HCT116 (cell line): ENCODE measurements at regions not wholly inside any gene's neighbourhood (a gene's known extent, or its start where the extent isn't known, plus 50 kb on each side); places are given as distances from the start of the nearest gene placed in this dataset.

Experiments
- CTCF ChIP-seq, 3 experiments: fragments of 200-600 bp in 1 of 3; sonication (generic) in 1 of 3; IDR thresholded peaks in 2 of 3; conservative IDR thresholded peaks in 1 of 3; 2 replicates each; pipeline ENCODE4 v1.5.1; 2012 to 2017; ENCODE audit warnings: low read depth in 2 of 3, low read length in 2 of 3, antibody characterized with exemption in 1 of 3, borderline replicate concordance in 1 of 3, control low read depth in 1 of 3, mild to moderate bottlenecking in 1 of 3, mixed read lengths in 1 of 3, mixed run types in 1 of 3, moderate library complexity in 1 of 3; ENCODE audit not compliant: insufficient read depth in 1 of 3
- EZH2 ChIP-seq: fragments of 200-600 bp; sonication (generic); IDR thresholded peaks from 2 replicates; pipeline ENCODE4 v1.6.1; 2017; ENCODE audit warnings: antibody characterized with exemption, mixed run types
- EZH2phosphoT487 ChIP-seq: fragments of 200-600 bp; IDR thresholded peaks from 2 replicates; pipeline ENCODE4 v1.6.1; 2018; ENCODE audit warnings: antibody characterized with exemption, borderline replicate concordance
- MAX ChIP-seq: IDR thresholded peaks from 2 replicates; pipeline ENCODE4 v1.6.1; 2012
- POLR2A ChIP-seq: IDR thresholded peaks from 2 replicates; pipeline ENCODE4 v1.7.0; 2011; ENCODE audit warnings: borderline replicate concordance; ENCODE audit not compliant: insufficient read depth, insufficient read length; ENCODE audit errors: extremely low read depth
- SIN3A ChIP-seq: IDR thresholded peaks from 2 replicates; pipeline ENCODE4 v1.6.1; 2012; ENCODE audit warnings: low read depth
- SRF ChIP-seq: IDR thresholded peaks from 2 replicates; pipeline ENCODE4 v1.6.1; 2012; ENCODE audit warnings: low read depth
- ZNF274 ChIP-seq: fragments of 200-500 bp; sonication (Bioruptor generic); IDR thresholded peaks from 2 replicates; pipeline ENCODE4 v1.6.1; 2014; ENCODE audit warnings: mild to moderate bottlenecking, low read depth, low read length, inconsistent platforms

DNA sequence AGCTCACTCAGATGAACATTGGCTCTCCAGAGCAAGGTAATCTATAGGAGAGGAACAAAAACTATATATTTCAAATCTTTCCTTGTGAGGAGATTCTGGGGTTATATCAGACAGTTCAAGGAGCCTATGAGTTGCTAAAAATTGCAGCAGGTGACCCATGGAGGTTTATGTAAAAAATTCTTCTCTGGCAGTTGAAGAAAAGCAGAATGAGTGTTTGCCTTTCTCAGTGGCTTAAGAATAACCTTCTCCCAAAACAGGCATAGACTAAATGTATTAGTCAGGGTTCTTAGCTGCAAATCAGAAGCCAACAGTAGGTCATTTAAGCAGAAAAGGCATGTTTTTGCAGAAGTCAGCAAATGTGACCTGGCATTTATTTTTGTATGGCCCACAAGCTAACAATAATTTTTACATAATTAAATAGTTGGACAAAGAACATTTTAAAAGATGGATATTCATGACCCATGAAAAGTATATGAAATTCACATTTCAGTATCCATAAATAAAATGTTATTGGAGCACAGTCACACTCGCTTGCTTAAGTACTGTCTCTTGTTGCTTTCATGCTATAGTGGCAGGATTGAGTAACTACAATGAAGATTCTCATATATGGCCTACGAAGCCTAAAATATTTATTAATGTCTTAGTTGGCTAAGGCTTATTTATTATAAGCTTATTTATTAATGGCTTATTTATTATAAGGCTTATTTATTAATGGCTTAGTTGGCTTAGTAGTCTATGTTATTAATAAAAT lies 93.4 kb upstream of the TLK1 start:
- TF ChIP-seq EZH2phosphoT487 (no peak), MAX (no peak), SRF (no peak), EZH2 (no peak), SIN3A (no peak), POLR2A (no peak), CTCF (IDR thresholded peaks at IDR 0.05 in 2 of 3, conservative IDR thresholded peaks at IDR 0.05 in 1 of 3; ENCODE audit: borderline replicate concordance in 1 of 3, insufficient read depth in 1 of 3, low read depth in 2 of 3, low read length in 2 of 3) (no peak), ZNF274 (no peak)
